Activated CD4-positive, alpha-beta memory T cell treated with anti-CD3 and anti-CD28 coated beads, Interleukin-2, amount 10 ng/mL, durations not matched to agents 7 days and 5 days (primary cell): ENCODE measurements at regions not wholly inside any gene's neighbourhood (a gene's known extent, or its start where the extent isn't known, plus 50 kb on each side); places are given as distances from the start of the nearest gene placed in this dataset.
"Not testable (repeated sequence)": the region's sequence is repeated elsewhere in the genome, so short reads cannot be mapped to it uniquely, and the experiment has no call there.

Experiments
- CTCF ChIA-PET: fragments of 350-600 bp; sonication (Branson Sonifier 250); formaldehyde crosslinking; loops from one replicate; lab custom pipeline; 2021; ENCODE audit warnings: antibody characterized with exemption, inconsistent platforms; lab: Charles Lee
- POLR2A ChIA-PET: fragments of 350-600 bp; sonication (Branson Sonifier 250); formaldehyde crosslinking; loops from one replicate; lab custom pipeline; 2021; ENCODE audit warnings: antibody characterized with exemption; lab: Charles Lee
- DNase-seq: peaks from one replicate; pipeline ENCODE4 v3.0.0-alpha.2; 2020
- H3K27ac Mint-ChIP-seq: one replicate; pipeline ENCODE4 v1.8.0; 2021; ENCODE audit warnings: mild to moderate bottlenecking, mixed read lengths
- H3K27me3 Mint-ChIP-seq: one replicate; pipeline ENCODE4 v1.8.0; 2021; ENCODE audit warnings: mixed read lengths
- H3K36me3 Mint-ChIP-seq: one replicate; pipeline ENCODE4 v1.8.0; 2021; ENCODE audit warnings: low read depth, mixed read lengths
- H3K4me1 Mint-ChIP-seq: one replicate; pipeline ENCODE4 v1.8.0; 2021; ENCODE audit warnings: mixed read lengths
- H3K4me3 Mint-ChIP-seq: one replicate; pipeline ENCODE4 v1.8.0; 2021; ENCODE audit warnings: mild to moderate bottlenecking, mixed read lengths
- H3K9me3 Mint-ChIP-seq: one replicate; pipeline ENCODE4 v1.8.0; 2021; ENCODE audit warnings: mixed read lengths

DNA sequence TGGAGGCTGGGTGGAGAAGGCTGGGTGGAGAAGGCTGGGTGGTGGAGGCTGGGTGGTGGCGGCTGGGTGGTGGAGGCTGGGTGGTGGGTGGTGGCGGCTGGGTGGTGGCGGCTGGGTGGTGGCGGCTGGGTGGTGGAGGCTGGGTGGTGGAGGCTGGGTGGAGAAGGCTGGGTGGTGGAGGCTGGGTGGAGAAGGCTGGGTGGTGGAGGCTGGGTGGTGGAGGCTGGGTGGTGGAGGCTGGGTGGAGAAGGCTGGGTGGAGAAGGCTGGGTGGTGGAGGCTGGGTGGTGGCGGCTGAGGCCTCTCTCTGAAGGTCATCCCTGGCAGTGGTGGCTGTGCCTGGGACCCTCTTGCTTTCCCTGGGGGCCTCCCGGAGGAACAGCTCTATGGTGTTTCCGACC is 91.5 kb upstream of the COL5A1 start:
- H3K4me3 Mint-ChIP-seq, POLR2A ChIA-PET, H3K36me3 Mint-ChIP-seq, CTCF ChIA-PET, DNase-seq, H3K9me3 Mint-ChIP-seq, H3K4me1 Mint-ChIP-seq, H3K27ac Mint-ChIP-seq, H3K27me3 Mint-ChIP-seq: not testable (repeated sequence)

- Mint-ChIP-seq H3K9me3 (peaks cover 4% of the 10 kb centered on the region), H3K4me1 (no peaks in the 10 kb centered on the region), H3K27me3 (no peaks in the 10 kb centered on the region), H3K4me3 (no peak overlapping the region), H3K27ac (no peak overlapping the region), H3K36me3 (no peaks in the 10 kb centered on the region)
- ChIA-PET POLR2A (no interaction called here), CTCF (no interaction called here)
- no peak for DNase-seq
These were observed 91.0 kb upstream of the COL5A1 start for GRCh38 chr9:134550584-134550983.

DNA sequence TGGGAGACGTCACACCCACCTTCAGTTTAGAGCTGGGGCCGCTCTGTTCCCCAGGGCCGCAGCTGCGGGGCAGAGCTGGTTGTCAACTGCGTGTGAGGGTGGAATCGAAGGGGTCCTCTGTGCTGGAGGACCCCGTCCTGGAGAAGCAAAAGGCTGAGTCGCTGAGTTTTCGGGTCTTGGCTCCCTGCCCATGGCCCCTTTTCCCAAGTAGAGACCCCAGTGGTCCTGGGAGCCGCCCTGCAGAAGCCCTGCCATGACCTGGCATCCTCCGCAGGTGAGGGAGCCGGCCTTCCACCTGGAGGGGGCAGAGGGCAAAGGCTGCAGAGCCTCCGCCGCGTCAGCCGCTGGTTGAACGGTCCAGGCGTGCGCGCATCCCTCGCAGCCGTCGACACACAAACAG is 90.4 kb upstream of the COL5A1 start:
- H3K4me3 Mint-ChIP-seq = no peak overlapping the region
- POLR2A ChIA-PET = no interaction called here
- peaks cover 4% of the 10 kb centered on the region for H3K9me3 Mint-ChIP-seq
- CTCF ChIA-PET = no interaction called here
- no peaks in the 10 kb centered on the region for H3K27me3 Mint-ChIP-seq
- DNase-seq = no peak
- H3K4me1 Mint-ChIP-seq = no peaks in the 10 kb centered on the region
- H3K36me3 Mint-ChIP-seq = no peaks in the 10 kb centered on the region
- no peak overlapping the region for H3K27ac Mint-ChIP-seq

DNA sequence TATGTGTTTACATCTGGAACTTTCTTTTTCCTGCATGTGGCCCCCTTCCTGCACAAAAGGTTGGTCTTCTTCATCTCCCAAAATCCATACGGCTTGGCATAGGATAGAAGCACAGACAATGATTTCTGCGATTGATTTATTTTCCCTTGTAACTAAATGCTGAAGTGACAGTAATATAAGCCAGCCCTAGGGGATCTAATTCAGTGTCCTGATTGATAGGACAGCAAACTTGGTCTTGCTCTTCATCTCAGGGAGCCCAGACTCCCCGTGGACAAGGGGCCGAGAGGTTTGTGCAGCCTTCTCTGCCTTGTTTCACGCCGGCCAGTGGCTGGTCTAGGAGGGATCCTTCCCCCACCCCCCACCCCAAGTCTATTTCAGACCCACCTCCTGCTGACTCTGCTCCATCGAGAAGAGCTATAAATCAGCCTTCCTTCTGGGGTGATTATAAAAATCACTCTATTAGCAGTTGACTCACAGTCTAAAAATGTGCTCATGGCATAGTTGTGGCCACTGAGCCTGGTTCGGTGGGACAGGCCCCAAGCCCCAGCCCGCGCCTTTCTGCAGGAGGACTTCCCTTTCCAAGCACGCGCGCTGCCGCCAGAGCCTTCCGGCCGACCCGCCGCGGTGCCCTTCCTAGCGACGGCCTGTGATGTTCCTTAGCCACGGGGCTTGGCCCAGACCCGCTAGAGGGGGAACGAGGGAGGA is 89.8 kb upstream of the COL5A1 start:
- Mint-ChIP-seq H3K36me3 (no peaks in the 10 kb centered on the region), H3K9me3 (peaks cover 4% of the 10 kb centered on the region), H3K27me3 (no peaks in the 10 kb centered on the region), H3K4me3 (no peak overlapping the region), H3K4me1 (no peaks in the 10 kb centered on the region), H3K27ac (no peak overlapping the region)
- POLR2A ChIA-PET = no interaction called here
- no peak for DNase-seq
- CTCF ChIA-PET = no interaction called here

- H3K27me3 Mint-ChIP-seq = no peaks in the 10 kb centered on the region
- no peaks in the 10 kb centered on the region for H3K4me1 Mint-ChIP-seq
- ChIA-PET CTCF (no interaction called here), POLR2A (no interaction called here)
- no peak overlapping the region for H3K4me3 Mint-ChIP-seq
- no peak for DNase-seq
- peaks cover 4% of the 10 kb centered on the region for H3K9me3 Mint-ChIP-seq
- no peak overlapping the region for H3K27ac Mint-ChIP-seq
- no peaks in the 10 kb centered on the region for H3K36me3 Mint-ChIP-seq
These were observed 89.1 kb upstream of the COL5A1 start for GRCh38 chr9:134552349-134552990.

DNA sequence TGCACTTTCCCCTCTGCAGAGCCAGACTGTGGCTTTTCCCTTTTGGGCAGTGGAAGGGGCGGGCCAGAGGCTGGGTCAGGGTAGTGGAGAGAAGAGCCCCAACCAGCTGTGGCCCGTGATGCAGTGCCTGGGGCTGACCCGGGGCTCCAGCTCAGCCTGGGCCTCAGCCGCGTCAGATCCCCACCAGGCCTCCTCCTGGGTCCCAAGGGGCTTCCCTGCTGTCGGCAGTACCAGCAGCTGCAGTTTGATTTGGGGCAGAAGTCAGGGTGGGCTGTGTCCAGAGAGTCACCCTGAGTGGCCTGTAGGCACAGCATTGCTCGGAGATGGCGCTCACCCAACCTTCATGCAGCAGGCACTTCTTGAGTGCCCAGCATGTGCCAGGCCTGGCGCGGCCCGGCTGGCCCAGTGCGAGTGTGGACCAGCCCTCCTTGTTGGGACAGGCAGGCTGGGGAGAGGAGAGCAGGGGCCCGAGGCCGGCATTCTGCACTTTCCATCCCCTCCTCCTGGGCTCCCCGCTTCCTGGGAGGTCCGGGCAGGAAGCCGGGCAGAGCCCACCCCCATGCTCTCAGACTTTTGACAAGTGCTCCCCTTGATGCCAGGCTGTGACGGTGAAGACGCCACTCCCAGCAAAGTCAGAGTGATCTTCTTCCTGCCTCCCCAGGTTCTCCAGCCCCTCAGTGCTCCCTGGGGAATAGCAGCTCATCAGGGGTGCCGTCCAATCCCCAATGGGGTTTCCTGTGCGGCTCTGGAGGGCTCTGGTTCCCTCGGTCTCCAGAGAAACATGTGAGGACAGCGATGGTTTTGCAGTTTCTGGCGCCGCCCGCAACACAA is 88.3 kb upstream of the COL5A1 start:
- no peaks in the 10 kb centered on the region for H3K27me3 Mint-ChIP-seq
- CTCF ChIA-PET = interaction anchor here (0.5 kb wide), 1 partner anchor 12 kb away, joined by 3 read pairs; no protein-coding TSS in a partner anchor
- H3K4me3 Mint-ChIP-seq = no peak overlapping the region

DNA sequence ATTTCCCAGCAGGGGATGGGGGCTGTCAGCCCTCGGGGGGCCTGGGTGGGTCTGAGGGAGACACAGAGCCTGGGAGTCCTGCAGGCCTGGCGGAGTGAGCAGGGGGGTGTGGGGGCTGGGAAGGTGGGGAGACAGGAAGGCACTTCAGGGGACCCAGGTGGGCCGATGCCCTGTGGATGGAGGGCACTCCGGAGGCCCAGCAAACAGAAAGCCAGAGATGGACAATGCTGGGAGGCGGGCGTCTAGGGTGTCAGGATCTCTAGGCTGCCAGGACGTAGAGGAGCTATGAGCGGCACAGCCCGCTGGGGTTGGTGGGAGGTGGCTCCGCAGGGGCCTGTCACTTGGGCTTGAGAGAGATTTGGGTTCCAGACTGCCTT is 87.6 kb upstream of the COL5A1 start:
- H3K4me1 Mint-ChIP-seq = no peaks in the 10 kb centered on the region
- CTCF ChIA-PET = interaction anchor here (0.5 kb wide), 1 partner anchor 11 kb away, joined by 3 read pairs; no protein-coding TSS in a partner anchor
- no peaks in the 10 kb centered on the region for H3K27me3 Mint-ChIP-seq
- POLR2A ChIA-PET = no interaction called here
- H3K9me3 Mint-ChIP-seq = peaks cover 4% of the 10 kb centered on the region
- H3K36me3 Mint-ChIP-seq = no peaks in the 10 kb centered on the region
- DNase-seq = no peak
- H3K4me3 Mint-ChIP-seq = no peak overlapping the region
- H3K27ac Mint-ChIP-seq = no peak overlapping the region

More for the DNA sequence above, 88.3 kb upstream of the COL5A1 start:
- no peak for DNase-seq
- H3K4me1 Mint-ChIP-seq = no peaks in the 10 kb centered on the region
- POLR2A ChIA-PET = no interaction called here
- H3K9me3 Mint-ChIP-seq = peaks cover 4% of the 10 kb centered on the region
- no peaks in the 10 kb centered on the region for H3K36me3 Mint-ChIP-seq
- H3K27ac Mint-ChIP-seq = no peak overlapping the region

DNA sequence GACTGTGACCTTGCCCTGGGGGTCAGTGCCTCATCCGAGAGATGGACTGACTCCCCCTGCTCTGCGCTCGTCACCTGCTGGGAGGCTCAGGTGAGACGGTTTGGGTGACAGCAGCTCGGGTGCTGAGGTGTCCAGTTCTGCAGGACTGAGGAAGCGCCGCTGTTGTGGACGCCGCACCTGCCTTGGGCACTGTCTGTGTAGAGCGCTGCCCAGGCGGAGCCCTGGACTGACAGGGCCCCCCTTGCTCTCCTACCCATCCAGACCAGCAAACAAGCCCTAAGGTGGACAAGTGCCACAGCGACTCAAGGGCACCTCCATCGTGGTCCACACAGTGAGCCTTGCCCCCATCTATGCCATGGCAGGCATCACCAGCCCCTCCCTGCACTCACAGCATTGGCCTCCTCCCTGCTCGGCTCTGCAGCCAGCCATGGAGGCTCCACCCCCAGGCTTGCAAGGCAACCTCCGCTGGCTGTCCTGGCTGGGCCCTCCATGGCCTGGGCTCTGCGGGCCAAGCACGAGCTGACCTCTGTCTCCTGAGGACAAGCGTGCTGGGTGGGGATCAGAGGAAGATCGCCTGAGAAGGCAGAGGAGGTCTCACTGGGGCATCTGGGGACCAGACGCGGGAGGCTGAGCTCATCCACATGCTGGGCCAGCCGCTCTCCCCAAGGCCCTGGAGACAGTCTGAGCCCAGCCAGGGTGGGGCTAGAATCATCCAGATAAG is 87.1 kb upstream of the COL5A1 start:
- ChIA-PET CTCF (no interaction called here), POLR2A (no interaction called here)
- no peaks in the 10 kb centered on the region for H3K27me3 Mint-ChIP-seq
- no peaks in the 10 kb centered on the region for H3K4me1 Mint-ChIP-seq
- no peak overlapping the region for H3K4me3 Mint-ChIP-seq
- no peaks in the 10 kb centered on the region for H3K36me3 Mint-ChIP-seq
- peaks cover 4% of the 10 kb centered on the region for H3K9me3 Mint-ChIP-seq
- H3K27ac Mint-ChIP-seq = no peak overlapping the region
- no peak for DNase-seq

DNA sequence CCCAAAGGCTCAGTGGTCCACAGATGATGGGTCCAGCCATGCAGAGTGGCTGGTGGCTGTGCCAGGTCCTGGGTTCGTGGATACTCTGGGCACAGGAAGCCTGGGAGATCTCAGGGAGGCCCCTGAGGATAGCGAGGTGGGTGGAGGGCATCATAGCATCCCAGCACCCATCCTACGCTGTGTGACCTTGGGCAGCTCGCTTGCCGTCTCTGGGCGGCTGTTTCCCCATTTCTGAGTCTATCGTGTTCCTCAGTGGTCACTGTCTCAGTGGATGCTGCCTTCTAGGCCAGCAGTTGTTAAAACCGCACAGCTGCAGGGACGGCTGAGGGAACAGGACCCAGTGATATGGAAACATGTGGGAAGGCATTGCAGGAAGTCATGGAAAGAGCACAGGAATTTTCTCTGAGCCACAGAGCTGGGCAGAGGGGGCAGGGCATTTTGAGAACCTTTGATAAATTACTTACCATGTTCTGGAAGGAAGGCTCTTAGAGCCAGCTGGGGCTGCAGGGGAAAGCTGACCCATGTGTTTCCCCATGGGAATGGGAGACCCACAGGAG is 86.4 kb upstream of the COL5A1 start:
- ChIA-PET POLR2A (no interaction called here), CTCF (no interaction called here)
- H3K36me3 Mint-ChIP-seq = no peaks in the 10 kb centered on the region
- no peaks in the 10 kb centered on the region for H3K27me3 Mint-ChIP-seq
- H3K27ac Mint-ChIP-seq = no peak overlapping the region
- H3K4me3 Mint-ChIP-seq = no peak overlapping the region
- DNase-seq = no peak
- peaks cover 4% of the 10 kb centered on the region for H3K9me3 Mint-ChIP-seq
- peaks cover 3% of the 10 kb centered on the region for H3K4me1 Mint-ChIP-seq

DNA sequence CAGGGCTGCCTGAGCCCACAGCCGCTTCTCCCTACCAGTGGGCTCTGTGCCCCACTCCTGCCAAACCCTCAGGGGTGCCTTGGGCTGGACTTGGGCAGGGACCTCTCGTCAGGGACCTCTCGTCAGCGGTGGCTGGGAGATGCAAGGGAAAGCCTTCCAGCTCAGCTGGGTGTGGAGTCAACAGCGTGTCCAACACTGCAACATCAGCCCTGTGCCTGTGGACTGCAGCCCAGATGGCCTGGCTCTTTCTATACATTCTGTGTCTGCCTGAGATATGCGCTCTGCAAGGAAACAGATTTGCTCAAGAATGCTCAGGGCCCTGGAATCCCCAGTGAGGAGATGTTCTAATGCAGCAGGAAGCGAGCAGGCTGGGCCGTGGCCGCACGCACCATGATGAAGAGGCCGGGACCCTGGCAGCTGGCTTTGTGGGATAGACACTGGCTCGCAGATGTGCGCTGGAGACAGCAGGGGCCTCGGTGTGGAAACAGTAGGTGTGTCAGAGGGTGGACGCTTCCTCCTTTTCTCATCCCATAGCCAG is 85.0 kb upstream of the COL5A1 start:
- POLR2A ChIA-PET = no interaction called here
- peaks cover 7% of the 10 kb centered on the region for H3K4me1 Mint-ChIP-seq
- no peak for DNase-seq
- H3K9me3 Mint-ChIP-seq = no peaks in the 10 kb centered on the region
- H3K36me3 Mint-ChIP-seq = no peaks in the 10 kb centered on the region
- no peak overlapping the region for H3K4me3 Mint-ChIP-seq
- CTCF ChIA-PET = no interaction called here
- no peak overlapping the region for H3K27ac Mint-ChIP-seq
- no peaks in the 10 kb centered on the region for H3K27me3 Mint-ChIP-seq

- Mint-ChIP-seq H3K27ac (no peak overlapping the region), H3K36me3 (no peaks in the 10 kb centered on the region), H3K9me3 (no peaks in the 10 kb centered on the region), H3K27me3 (no peaks in the 10 kb centered on the region), H3K4me1 (peaks cover 7% of the 10 kb centered on the region), H3K4me3 (no peak overlapping the region)
- CTCF ChIA-PET = no interaction called here
- no peak for DNase-seq
- POLR2A ChIA-PET = no interaction called here
These were observed 84.3 kb upstream of the COL5A1 start for GRCh38 chr9:134557331-134557730.

GRCh38 chr9:134558124-134558905 is 83.3 kb upstream of the COL5A1 start:
- H3K27me3 Mint-ChIP-seq = no peaks in the 10 kb centered on the region
- DNase-seq = no peak
- no peak overlapping the region for H3K27ac Mint-ChIP-seq
- H3K36me3 Mint-ChIP-seq = no peaks in the 10 kb centered on the region
- ChIA-PET CTCF (no interaction called here), POLR2A (no interaction called here)
- peaks cover 7% of the 10 kb centered on the region for H3K4me1 Mint-ChIP-seq
- no peak overlapping the region for H3K4me3 Mint-ChIP-seq
- H3K9me3 Mint-ChIP-seq = no peaks in the 10 kb centered on the region
